SK-N-SH treated with all-trans-retinoic acid at 6 μM for 48 hours (cell line): ENCODE measurements at regions not wholly inside any gene's neighbourhood (a gene's known extent, or its start where the extent isn't known, plus 50 kb on each side); places are given as distances from the start of the nearest gene placed in this dataset.

Experiments
- ARNTL ChIP-seq: fragments of 450-650 bp; formaldehyde crosslinking; IDR thresholded peaks from 2 replicates; pipeline ENCODE4 v1.5.0; 2020; ENCODE audit warnings: low read depth, mild to moderate bottlenecking, moderate library complexity, borderline replicate concordance
- BACH2 ChIP-seq: fragments of 250-450 bp; sonication (Bioruptor Pico); IDR thresholded peaks from 2 replicates; pipeline ENCODE4 v1.9.0; 2021; ENCODE audit warnings: mild to moderate bottlenecking, borderline replicate concordance
- CREB5 ChIP-seq: fragments of 250-450 bp; sonication (Bioruptor Pico); IDR thresholded peaks from 2 replicates; pipeline ENCODE4 v1.5.1; 2020; ENCODE audit warnings: low read depth, mild to moderate bottlenecking, moderate library complexity
- OSR1 ChIP-seq: fragments of 250-450 bp; sonication (Bioruptor Pico); IDR thresholded peaks from 2 replicates; pipeline ENCODE4 v1.8.0; 2022; ENCODE audit warnings: moderate library complexity, mild to moderate bottlenecking, inconsistent platforms
- PPARA ChIP-seq: fragments of 250-450 bp; sonication (Bioruptor Pico); IDR thresholded peaks from 2 replicates; pipeline ENCODE4 v1.5.0; 2020; ENCODE audit warnings: mild to moderate bottlenecking, borderline replicate concordance
- RARB ChIP-seq: fragments of 250-450 bp; sonication (Bioruptor Pico); IDR thresholded peaks from 2 replicates; pipeline ENCODE4 v1.8.0; 2021; ENCODE audit warnings: mild to moderate bottlenecking, moderate library complexity
- ZNF565 ChIP-seq: fragments of 450-650 bp; formaldehyde crosslinking; conservative IDR thresholded peaks from 2 replicates; pipeline ENCODE4 v1.5.0; 2020; ENCODE audit warnings: low read depth, mild to moderate bottlenecking, moderate library complexity
- ZNF70 ChIP-seq: fragments of 450-650 bp; formaldehyde crosslinking; IDR thresholded peaks from 2 replicates; pipeline ENCODE4 v1.5.0; 2020; ENCODE audit warnings: mild to moderate bottlenecking, moderate library complexity
- ZNF8 ChIP-seq: fragments of 450-650 bp; formaldehyde crosslinking; IDR thresholded peaks from 2 replicates; pipeline ENCODE4 v1.5.0; 2020; ENCODE audit warnings: mild to moderate bottlenecking, moderate library complexity

- no peak for TF ChIP-seq PPARA (CRISPR knock-in tag)
- TF ChIP-seq CREB5 (CRISPR knock-in tag), result no peak
- TF ChIP-seq RARB, result no peak
- TF ChIP-seq ZNF565 (CRISPR knock-in tag), result no peak
- no peak for TF ChIP-seq ARNTL (CRISPR knock-in tag)
- no peak for TF ChIP-seq OSR1 (CRISPR knock-in tag)
- no peak for TF ChIP-seq ZNF70
- no peak for TF ChIP-seq BACH2 (CRISPR knock-in tag)
- no peak for TF ChIP-seq ZNF8 (CRISPR knock-in tag)
Measured at GRCh38 chr18:5828913-5829312, 66.4 kb downstream of the TMEM200C start.
